ENCODE measurements at regions not wholly inside any gene's neighbourhood (a gene's known extent, or its start where the extent isn't known, plus 50 kb on each side); places are given as distances from the start of the nearest gene placed in this dataset.
"Not testable (repeated sequence)": the region's sequence is repeated elsewhere in the genome, so short reads cannot be mapped to it uniquely, and the experiment has no call there.

DNA sequence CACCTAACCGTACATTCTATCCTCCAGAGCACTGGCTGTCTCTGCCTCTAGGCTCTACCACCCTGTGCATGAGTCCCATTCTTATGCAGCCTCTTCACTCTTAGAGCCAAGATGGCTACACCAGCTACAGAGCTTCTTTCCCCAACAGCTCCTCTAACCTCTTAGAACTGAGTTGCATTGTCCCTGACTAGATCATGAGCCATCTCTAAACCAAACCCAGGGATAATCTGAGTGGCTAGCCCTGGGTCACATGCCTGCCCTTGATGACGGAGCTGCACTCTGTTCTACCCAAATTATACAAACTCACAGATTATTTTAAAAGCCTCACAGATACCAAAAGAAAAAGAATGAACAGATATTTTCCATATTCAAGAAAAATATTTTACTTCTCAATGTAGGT is 65.4 kb upstream of the EFNA5 start:
- H3K4me3 Mint-ChIP-seq; H3K9me3 ChIP-seq (ENCODE audit: control insufficient read depth in 2 of 2, low read length in 2 of 2); H3K9me3 Mint-ChIP-seq; H3K36me3 ChIP-seq (ENCODE audit: control insufficient read depth, insufficient read depth, low read length); H3K4me3 ChIP-seq (ENCODE audit: low read depth, low read length); DNase-seq; H3K4me1 ChIP-seq (ENCODE audit: control insufficient read depth, insufficient read depth, low read length, poor library complexity, severe bottlenecking); H3K27ac ChIP-seq (ENCODE audit: insufficient read depth, low read length, poor library complexity, severe bottlenecking); H3K4me1 Mint-ChIP-seq; H3K36me3 Mint-ChIP-seq; ATAC-seq (ENCODE audit: low read depth in 2 of 2); H3K27me3 ChIP-seq (ENCODE audit: control insufficient read depth, insufficient read depth, low read length); H3K27me3 Mint-ChIP-seq; H3K27ac Mint-ChIP-seq: not testable (repeated sequence)

DNA sequence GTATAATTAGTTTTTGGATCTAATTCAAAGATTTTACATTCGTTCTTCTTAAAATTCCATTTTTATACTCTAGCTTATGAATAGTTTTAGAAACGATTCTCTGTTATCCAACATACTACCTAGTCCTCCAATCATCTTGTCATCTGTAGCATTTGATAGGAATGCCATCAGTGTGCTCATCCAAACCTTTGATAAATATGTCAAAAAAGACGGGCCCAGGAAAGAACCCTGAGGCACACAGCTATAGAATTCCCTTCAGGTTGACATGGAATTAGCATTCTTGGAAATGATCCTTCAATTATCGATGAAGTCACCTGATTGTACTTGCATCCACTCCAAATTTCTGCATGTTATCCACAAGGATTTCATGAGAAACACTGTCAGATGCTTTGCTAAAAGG is 64.8 kb upstream of the EFNA5 start:
- Histone ChIP-seq H3K27ac (ENCODE audit: insufficient read depth, low read length, poor library complexity, severe bottlenecking) (no peak overlapping the region), H3K4me3 (ENCODE audit: low read depth, low read length) (no peak overlapping the region), H3K36me3 (ENCODE audit: control insufficient read depth, insufficient read depth, low read length) (no peaks in the 10 kb centered on the region), H3K27me3 (ENCODE audit: control insufficient read depth, insufficient read depth, low read length) (no peaks in the 10 kb centered on the region), H3K9me3 (ENCODE audit: control insufficient read depth in 2 of 2, low read length in 2 of 2) (no peaks in the 10 kb centered on the region), H3K4me1 (ENCODE audit: control insufficient read depth, insufficient read depth, low read length, poor library complexity, severe bottlenecking) (no peaks in the 10 kb centered on the region)
- DNase-seq = no peak
- H3K9me3 Mint-ChIP-seq = peaks cover 0 to 4% (median 0%) of the 10 kb centered on the region in 7 donors
- H3K36me3 Mint-ChIP-seq = no peaks in the 10 kb centered on the region
- no peaks in the 10 kb centered on the region for H3K27me3 Mint-ChIP-seq
- H3K27ac Mint-ChIP-seq = no peak overlapping the region
- no peaks in the 10 kb centered on the region for H3K4me1 Mint-ChIP-seq
- ATAC-seq (ENCODE audit: low read depth in 2 of 2) = no peak
- no peak overlapping the region for H3K4me3 Mint-ChIP-seq

GRCh38 chr5:107726896-107727295 is 56.2 kb upstream of the EFNA5 start:
- H3K27me3 ChIP-seq (ENCODE audit: control insufficient read depth, insufficient read depth, low read length) = no peaks in the 10 kb centered on the region
- H3K4me3 ChIP-seq (ENCODE audit: low read depth, low read length) = no peak overlapping the region
- no peaks in the 10 kb centered on the region for H3K27me3 Mint-ChIP-seq
- no peaks in the 10 kb centered on the region for H3K4me1 ChIP-seq (ENCODE audit: control insufficient read depth, insufficient read depth, low read length, poor library complexity, severe bottlenecking)
- no peaks in the 10 kb centered on the region for H3K9me3 ChIP-seq (ENCODE audit: control insufficient read depth in 2 of 2, low read length in 2 of 2)
- H3K36me3 ChIP-seq (ENCODE audit: control insufficient read depth, insufficient read depth, low read length) = no peaks in the 10 kb centered on the region
- H3K27ac Mint-ChIP-seq = no peak overlapping the region
- H3K27ac ChIP-seq (ENCODE audit: insufficient read depth, low read length, poor library complexity, severe bottlenecking) = no peak overlapping the region
- H3K4me3 Mint-ChIP-seq = no peak overlapping the region
- ATAC-seq (ENCODE audit: low read depth in 2 of 2) (no peak), DNase-seq (no peak)
- H3K4me1 Mint-ChIP-seq = no peaks in the 10 kb centered on the region
- H3K9me3 Mint-ChIP-seq = peaks cover 0 to 11% (median 3%) of the 10 kb centered on the region in 7 donors
- H3K36me3 Mint-ChIP-seq = no peaks in the 10 kb centered on the region

DNA sequence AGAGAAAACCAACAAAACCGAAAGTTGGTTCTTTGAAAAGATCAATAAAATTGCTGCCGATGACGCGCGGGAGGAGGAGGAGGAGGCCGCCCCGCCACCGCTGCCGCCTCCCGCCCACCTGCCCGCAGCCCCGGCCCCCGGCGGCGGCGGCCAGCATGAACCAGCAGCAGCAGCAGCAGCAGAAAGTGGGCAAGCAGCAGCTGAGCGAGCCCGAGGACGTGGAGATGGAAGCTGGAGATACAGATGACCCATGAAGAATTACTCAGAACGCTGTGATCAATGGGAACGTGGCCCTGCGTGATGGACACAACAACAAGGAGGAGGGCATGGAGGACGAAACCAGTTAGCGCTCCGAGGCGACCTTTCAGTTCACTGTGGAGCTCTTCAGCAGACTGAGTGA is 53.9 kb upstream of the EFNA5 start:
- Histone ChIP-seq H3K36me3 (ENCODE audit: control insufficient read depth, insufficient read depth, low read length) (no peaks in the 10 kb centered on the region), H3K27me3 (ENCODE audit: control insufficient read depth, insufficient read depth, low read length) (no peaks in the 10 kb centered on the region), H3K27ac (ENCODE audit: insufficient read depth, low read length, poor library complexity, severe bottlenecking) (no peak overlapping the region), H3K4me3 (ENCODE audit: low read depth, low read length) (no peak overlapping the region), H3K9me3 (ENCODE audit: control insufficient read depth in 2 of 2, low read length in 2 of 2) (no peaks in the 10 kb centered on the region), H3K4me1 (ENCODE audit: control insufficient read depth, insufficient read depth, low read length, poor library complexity, severe bottlenecking) (no peaks in the 10 kb centered on the region)
- DNase-seq (no peak), ATAC-seq (ENCODE audit: low read depth in 2 of 2) (no peak)
- H3K27me3 Mint-ChIP-seq = no peaks in the 10 kb centered on the region
- no peak overlapping the region for H3K27ac Mint-ChIP-seq
- peaks cover 0 to 28% (median 10%) of the 10 kb centered on the region in 7 donors for H3K9me3 Mint-ChIP-seq
- H3K4me3 Mint-ChIP-seq = no peak overlapping the region
- H3K4me1 Mint-ChIP-seq = no peaks in the 10 kb centered on the region
- no peaks in the 10 kb centered on the region for H3K36me3 Mint-ChIP-seq

DNA sequence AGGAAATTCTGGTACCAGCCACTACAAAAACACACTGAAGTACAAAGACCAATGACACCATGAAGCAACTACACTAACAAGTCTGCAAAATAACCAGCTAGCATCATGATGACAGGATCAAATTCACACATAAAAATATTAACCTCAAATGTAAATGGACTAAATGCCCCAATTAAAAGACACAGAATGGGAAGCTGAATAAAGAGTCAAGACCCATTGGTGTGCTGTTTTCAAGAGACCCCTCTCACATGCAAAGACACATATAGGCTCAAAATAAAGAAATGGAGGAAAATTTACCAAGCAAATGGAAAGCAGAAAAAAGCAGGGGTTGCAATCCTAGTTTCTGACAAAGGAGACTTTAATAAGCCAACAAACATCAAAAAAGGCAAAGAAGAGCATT is 50.5 kb upstream of the EFNA5 start:
- not testable (repeated sequence) for H3K27me3 Mint-ChIP-seq; H3K27ac Mint-ChIP-seq; H3K4me3 Mint-ChIP-seq; DNase-seq; H3K27ac ChIP-seq (ENCODE audit: insufficient read depth, low read length, poor library complexity, severe bottlenecking); H3K36me3 ChIP-seq (ENCODE audit: control insufficient read depth, insufficient read depth, low read length); H3K4me1 ChIP-seq (ENCODE audit: control insufficient read depth, insufficient read depth, low read length, poor library complexity, severe bottlenecking); H3K36me3 Mint-ChIP-seq; ATAC-seq (ENCODE audit: low read depth in 2 of 2); H3K4me1 Mint-ChIP-seq; H3K4me3 ChIP-seq (ENCODE audit: low read depth, low read length); H3K27me3 ChIP-seq (ENCODE audit: control insufficient read depth, insufficient read depth, low read length); H3K9me3 ChIP-seq (ENCODE audit: control insufficient read depth in 2 of 2, low read length in 2 of 2)
- H3K9me3 Mint-ChIP-seq = peaks cover 0 to 32% (median 7%) of the 10 kb centered on the region in 7 donors

Measured in CD4-positive, CD25-positive, alpha-beta regulatory T cell (primary cell).